Panc1 (cell line): ENCODE measurements at regions not wholly inside any gene's neighbourhood (a gene's known extent, or its start where the extent isn't known, plus 50 kb on each side); places are given as distances from the start of the nearest gene placed in this dataset.

Source experiments
- ATAC-seq: fragments of 200-7000 bp; cut with Tn5 transposase; 2 replicates; pipeline ENCODE4 v1.9.1; 2020; ENCODE audit warnings: mild to moderate bottlenecking, moderate library complexity
- BruUV-seq: library from RNA; stranded (reverse); fragments of 400-500 nt; replicated peaks from 2 replicates; lab custom pipeline; 2021; lab: Mats Ljungman, UMichigan
- CTCF ChIA-PET: fragments of 300-600 bp; sonication (Branson Sonifier 250); formaldehyde crosslinking; loops from one replicate; lab custom pipeline; 2022; ENCODE audit warnings: antibody characterized with exemption; lab: Charles Lee
- POLR2A ChIA-PET: fragments of 300-600 bp; sonication (Branson Sonifier 250); formaldehyde crosslinking; loops from one replicate; lab custom pipeline; 2022; ENCODE audit warnings: antibody characterized with exemption; lab: Charles Lee
- DNase-seq: peaks from one replicate; pipeline ENCODE4 v3.0.0-alpha.2; 2010; ENCODE audit warnings: low read depth, low spot score
- H3K27ac ChIP-seq: 2 replicates; pipeline ENCODE4 v1.5.1; 2011; ENCODE audit warnings: mild to moderate bottlenecking, low read length, inconsistent platforms
- H3K27me3 ChIP-seq: fragments of 200-500 bp; sonication (Bioruptor generic); 2 replicates; pipeline ENCODE4 v1.6.0; 2014; ENCODE audit warnings: low read length, inconsistent platforms; ENCODE audit not compliant: control insufficient read depth, insufficient read depth
- H3K36me3 ChIP-seq: fragments of 200-500 bp; sonication (Bioruptor generic); 2 replicates; pipeline ENCODE4 v1.5.1; 2014; ENCODE audit warnings: inconsistent platforms, mild to moderate bottlenecking, low read length, moderate library complexity; ENCODE audit not compliant: control insufficient read depth, insufficient read depth
- H3K4me1 ChIP-seq: 2 replicates; pipeline ENCODE4 v1.5.1; 2011; ENCODE audit warnings: inconsistent platforms, mild to moderate bottlenecking, low read length, moderate library complexity; ENCODE audit not compliant: control insufficient read depth, insufficient read depth
- H3K4me3 ChIP-seq, 2 experiments: 2 replicates each; pipeline ENCODE4 v1.5.1; 2011 to 2012; ENCODE audit warnings: low read depth in 2 of 2, low read length in 2 of 2, mild to moderate bottlenecking in 2 of 2, inconsistent platforms in 1 of 2, moderate library complexity in 1 of 2
- H3K9me3 ChIP-seq: fragments of 200-500 bp; sonication (Bioruptor generic); 2 replicates; pipeline ENCODE4 v1.5.1; 2014; ENCODE audit warnings: low read depth, mild to moderate bottlenecking, inconsistent platforms, low read length, moderate library complexity; ENCODE audit not compliant: control insufficient read depth, insufficient read depth
- CTCF ChIP-seq: fragments of 450-650 bp; IDR thresholded peaks from 2 replicates; pipeline ENCODE4 v1.5.1; 2017; ENCODE audit warnings: mild to moderate bottlenecking
- POLR2AphosphoS5 ChIP-seq: IDR thresholded peaks from 2 replicates; pipeline ENCODE4 v1.6.1; 2012; ENCODE audit warnings: mild to moderate bottlenecking, low read depth, low read length, moderate library complexity
- REST ChIP-seq, 2 experiments: IDR thresholded peaks; 2 replicates each; pipeline ENCODE4 v1.6.1; 2011 to 2012; ENCODE audit warnings: low read depth in 2 of 2, control low read depth in 1 of 2, low read length in 1 of 2, mild to moderate bottlenecking in 1 of 2, moderate library complexity in 1 of 2; ENCODE audit not compliant: insufficient read depth in 1 of 2
- SIN3A ChIP-seq: IDR thresholded peaks from 2 replicates; pipeline ENCODE4 v1.6.1; 2012; ENCODE audit warnings: low read depth, mild to moderate bottlenecking, low read length, moderate library complexity, borderline replicate concordance; ENCODE audit not compliant: insufficient read depth
- TCF7L2 ChIP-seq: IDR thresholded peaks from 2 replicates; pipeline ENCODE4 v1.6.1; 2011; ENCODE audit warnings: mild to moderate bottlenecking, low read depth, low read length, inconsistent platforms
- in situ Hi-C: cut with HindIII; loops from 2 replicates; pipeline ENCODE4 v1.10.0; 2016; ENCODE audit warnings: low sequenced_read_pairs, low pct_unique_long_range_greater_than_20kb
- intact Hi-C: fragments of 100-400 bp; cut with micrococcal nuclease; formaldehyde crosslinking; loops from one replicate; pipeline ENCODE4 v1.10.0; 2022; ENCODE audit not compliant: unreplicated experiment

- ChIA-PET POLR2A (no interaction called here), CTCF (no interaction called here)
- Histone ChIP-seq H3K4me1 (no peaks in the 10 kb centered on the region), H3K27me3 (no peaks in the 10 kb centered on the region), H3K36me3 (no peaks in the 10 kb centered on the region), H3K27ac (no peak overlapping the region; the same call in 1 of the 2 replicates), H3K4me3 (no peak overlapping the region), H3K9me3 (no peaks in the 10 kb centered on the region)
- BruUV-seq = no TSS peak
- intact Hi-C loops = no loop called here
- DNase-seq (no peak), ATAC-seq (no peak)
- in situ Hi-C loops = no loop called here
- TF ChIP-seq SIN3A (no peak), CTCF (no peak), TCF7L2 (no peak), POLR2AphosphoS5 (no peak), REST (IDR thresholded peaks at IDR 0.05; ENCODE audit: insufficient read depth in 1 of 2, low read depth in 2 of 2, low read length in 1 of 2) (no peak)
These were observed 87.8 kb upstream of the GALNT15 start for GRCh38 chr3:16086690-16087089.

GRCh38 chr3:16088496-16088895, 86.0 kb upstream of the GALNT15 start:
- Histone ChIP-seq H3K27ac (no peak overlapping the region), H3K9me3 (no peaks in the 10 kb centered on the region), H3K36me3 (no peaks in the 10 kb centered on the region), H3K27me3 (no peaks in the 10 kb centered on the region), H3K4me1 (no peaks in the 10 kb centered on the region), H3K4me3 (no peak overlapping the region)
- intact Hi-C loops (no loop called here), in situ Hi-C loops (no loop called here)
- DNase-seq (no peak), ATAC-seq (no peak)
- CTCF ChIA-PET = no interaction called here
- TF ChIP-seq CTCF (no peak), REST (IDR thresholded peaks at IDR 0.05; ENCODE audit: insufficient read depth in 1 of 2, low read depth in 2 of 2, low read length in 1 of 2) (no peak), TCF7L2 (no peak), POLR2AphosphoS5 (no peak), SIN3A (no peak)
- no TSS peak for BruUV-seq
- POLR2A ChIA-PET = no interaction called here
